ENCODE measurements at regions not wholly inside any gene's neighbourhood (a gene's known extent, or its start where the extent isn't known, plus 50 kb on each side); places are given as distances from the start of the nearest gene placed in this dataset.

- no peak overlapping the region for H3K4me3 Mint-ChIP-seq
- no peak overlapping the region for H3K27ac Mint-ChIP-seq
- no peaks in the 10 kb centered on the region for H3K4me1 Mint-ChIP-seq (ENCODE audit: low read depth)
- H3K36me3 Mint-ChIP-seq (ENCODE audit: low read depth): no peaks in the 10 kb centered on the region
- intact Hi-C loops (cut with micrococcal nuclease): no loop called here
- peaks cover 13% of the 10 kb centered on the region for H3K27me3 Mint-ChIP-seq (ENCODE audit: low read depth)
- no peak for DNase-seq
- no peaks in the 10 kb centered on the region for H3K9me3 Mint-ChIP-seq
- CTCF ChIA-PET: interaction anchor here (0.5 kb wide), 1 partner anchor 52 kb away, joined by 3 read pairs; no protein-coding TSS in a partner anchor
Observed at GRCh38 chr5:103498800-103499551, 63.6 kb downstream of the NUDT12 start.

GRCh38 chr5:103498211-103498610 lies 64.4 kb downstream of the NUDT12 start:
- Mint-ChIP-seq H3K4me1 (ENCODE audit: low read depth) (no peaks in the 10 kb centered on the region), H3K4me3 (no peak overlapping the region), H3K27me3 (ENCODE audit: low read depth) (peaks cover 15% of the 10 kb centered on the region), H3K36me3 (ENCODE audit: low read depth) (no peaks in the 10 kb centered on the region), H3K27ac (no peak overlapping the region), H3K9me3 (no peaks in the 10 kb centered on the region)
- no peak for DNase-seq
- CTCF ChIA-PET: interaction anchor here (0.5 to 0.6 kb wide), 2 partner anchors 23 to 53 kb away, joined by 3 read pairs; no protein-coding TSS in a partner anchor
- intact Hi-C loops (cut with micrococcal nuclease): no loop called here

- Mint-ChIP-seq H3K27ac (no peak overlapping the region), H3K4me1 (ENCODE audit: low read depth) (no peaks in the 10 kb centered on the region), H3K4me3 (no peak overlapping the region), H3K27me3 (ENCODE audit: low read depth) (peaks cover 16% of the 10 kb centered on the region), H3K9me3 (no peaks in the 10 kb centered on the region), H3K36me3 (ENCODE audit: low read depth) (no peaks in the 10 kb centered on the region)
- intact Hi-C loops (cut with micrococcal nuclease): no loop called here
- CTCF ChIA-PET: interaction anchor here (0.6 kb wide), 1 partner anchor 23 kb away, joined by 3 read pairs; no protein-coding TSS in a partner anchor
- no peak for DNase-seq
Observed at GRCh38 chr5:103497781-103498180, 64.8 kb downstream of the NUDT12 start.

- H3K4me1 Mint-ChIP-seq (ENCODE audit: low read depth): no peaks in the 10 kb centered on the region
- no peak overlapping the region for H3K4me3 Mint-ChIP-seq
- intact Hi-C loops (cut with micrococcal nuclease): no loop called here
- CTCF ChIA-PET: interaction anchor here (0.9 kb wide), 1 partner anchor 14 kb away, joined by 4 read pairs; no protein-coding TSS in a partner anchor
- DNase-seq: no peak
- H3K27me3 Mint-ChIP-seq (ENCODE audit: low read depth): peaks cover 10% of the 10 kb centered on the region
- H3K9me3 Mint-ChIP-seq: no peaks in the 10 kb centered on the region
- no peak overlapping the region for H3K27ac Mint-ChIP-seq
- H3K36me3 Mint-ChIP-seq (ENCODE audit: low read depth): no peaks in the 10 kb centered on the region
Observed at GRCh38 chr5:103490030-103490739, 72.4 kb downstream of the NUDT12 start.

- no peak for DNase-seq
- H3K27me3 Mint-ChIP-seq (ENCODE audit: low read depth): peaks cover 10% of the 10 kb centered on the region
- H3K4me1 Mint-ChIP-seq (ENCODE audit: low read depth): no peaks in the 10 kb centered on the region
- H3K9me3 Mint-ChIP-seq: no peaks in the 10 kb centered on the region
- CTCF ChIA-PET: interaction anchor here (0.9 kb wide), 1 partner anchor 13 kb away, joined by 4 read pairs; no protein-coding TSS in a partner anchor
- no peak overlapping the region for H3K27ac Mint-ChIP-seq
- no peak overlapping the region for H3K4me3 Mint-ChIP-seq
- intact Hi-C loops (cut with micrococcal nuclease): no loop called here
- no peaks in the 10 kb centered on the region for H3K36me3 Mint-ChIP-seq (ENCODE audit: low read depth)
Observed at GRCh38 chr5:103489307-103489706, 73.3 kb downstream of the NUDT12 start.

GRCh38 chr5:103487822-103488493 lies 74.6 kb downstream of the NUDT12 start:
- no peaks in the 10 kb centered on the region for H3K36me3 Mint-ChIP-seq (ENCODE audit: low read depth)
- H3K27ac Mint-ChIP-seq: no peak overlapping the region
- no peak for DNase-seq
- H3K9me3 Mint-ChIP-seq: no peaks in the 10 kb centered on the region
- H3K27me3 Mint-ChIP-seq (ENCODE audit: low read depth): peaks cover 5% of the 10 kb centered on the region
- CTCF ChIA-PET: no interaction called here
- no peak overlapping the region for H3K4me3 Mint-ChIP-seq
- intact Hi-C loops (cut with micrococcal nuclease): no loop called here
- no peaks in the 10 kb centered on the region for H3K4me1 Mint-ChIP-seq (ENCODE audit: low read depth)

- Mint-ChIP-seq H3K27ac (no peak overlapping the region), H3K36me3 (ENCODE audit: low read depth) (no peaks in the 10 kb centered on the region), H3K27me3 (ENCODE audit: low read depth) (peaks cover 5% of the 10 kb centered on the region), H3K9me3 (no peaks in the 10 kb centered on the region), H3K4me3 (no peak overlapping the region), H3K4me1 (ENCODE audit: low read depth) (no peaks in the 10 kb centered on the region)
- DNase-seq: no peak
- CTCF ChIA-PET: no interaction called here
- intact Hi-C loops (cut with micrococcal nuclease): no loop called here
Observed at GRCh38 chr5:103487218-103487617, 75.4 kb downstream of the NUDT12 start.

GRCh38 chr5:103486739-103487138 lies 75.8 kb downstream of the NUDT12 start:
- CTCF ChIA-PET: no interaction called here
- Mint-ChIP-seq H3K27ac (no peak overlapping the region), H3K4me3 (no peak overlapping the region), H3K36me3 (ENCODE audit: low read depth) (no peaks in the 10 kb centered on the region), H3K9me3 (no peaks in the 10 kb centered on the region), H3K27me3 (ENCODE audit: low read depth) (peaks cover 5% of the 10 kb centered on the region), H3K4me1 (ENCODE audit: low read depth) (no peaks in the 10 kb centered on the region)
- no peak for DNase-seq
- intact Hi-C loops (cut with micrococcal nuclease): no loop called here

GRCh38 chr5:103480246-103480645 lies 82.3 kb downstream of the NUDT12 start:
- Mint-ChIP-seq H3K27ac (no peak overlapping the region), H3K36me3 (ENCODE audit: low read depth) (no peaks in the 10 kb centered on the region), H3K27me3 (ENCODE audit: low read depth) (peaks cover 2% of the 10 kb centered on the region), H3K9me3 (no peaks in the 10 kb centered on the region), H3K4me1 (ENCODE audit: low read depth) (no peaks in the 10 kb centered on the region), H3K4me3 (no peak overlapping the region)
- intact Hi-C loops (cut with micrococcal nuclease): no loop called here
- CTCF ChIA-PET: no interaction called here
- no peak for DNase-seq

- CTCF ChIA-PET: no interaction called here
- no peaks in the 10 kb centered on the region for H3K36me3 Mint-ChIP-seq (ENCODE audit: low read depth)
- H3K4me3 Mint-ChIP-seq: no peak overlapping the region
- no peak overlapping the region for H3K27ac Mint-ChIP-seq
- no peaks in the 10 kb centered on the region for H3K4me1 Mint-ChIP-seq (ENCODE audit: low read depth)
- H3K27me3 Mint-ChIP-seq (ENCODE audit: low read depth): no peaks in the 10 kb centered on the region
- no peak for DNase-seq
- intact Hi-C loops (cut with micrococcal nuclease): loop anchor here (5.0 to 10.0 kb wide), 5 partner anchors 325 to 940 kb away; no protein-coding TSS in a partner anchor
- no peaks in the 10 kb centered on the region for H3K9me3 Mint-ChIP-seq
Observed at GRCh38 chr5:103477678-103478077, 84.9 kb downstream of the NUDT12 start.

- Mint-ChIP-seq H3K27me3 (ENCODE audit: low read depth) (no peaks in the 10 kb centered on the region), H3K9me3 (no peaks in the 10 kb centered on the region), H3K4me1 (ENCODE audit: low read depth) (no peaks in the 10 kb centered on the region), H3K36me3 (ENCODE audit: low read depth) (no peaks in the 10 kb centered on the region), H3K4me3 (no peak overlapping the region), H3K27ac (no peak overlapping the region)
- CTCF ChIA-PET: interaction anchor here (0.9 to 2.7 kb wide), 4 partner anchors 13 to 244 kb away, joined by 3 to 28 read pairs (median 4); no protein-coding TSS in a partner anchor
- DNase-seq: no peak
- intact Hi-C loops (cut with micrococcal nuclease): loop anchor here (5.0 to 10.0 kb wide), 5 partner anchors 325 to 940 kb away; no protein-coding TSS in a partner anchor
Observed at GRCh38 chr5:103476811-103477210, 85.8 kb downstream of the NUDT12 start.

GRCh38 chr5:103475629-103476240 lies 86.9 kb downstream of the NUDT12 start:
- Mint-ChIP-seq H3K27me3 (ENCODE audit: low read depth) (no peaks in the 10 kb centered on the region), H3K27ac (no peak overlapping the region), H3K4me1 (ENCODE audit: low read depth) (no peaks in the 10 kb centered on the region), H3K9me3 (no peaks in the 10 kb centered on the region), H3K36me3 (ENCODE audit: low read depth) (no peaks in the 10 kb centered on the region), H3K4me3 (no peak overlapping the region)
- intact Hi-C loops (cut with micrococcal nuclease): loop anchor here (1.0 to 10.0 kb wide), 6 partner anchors 243 to 938 kb away; no protein-coding TSS in a partner anchor
- DNase-seq: no peak
- CTCF ChIA-PET: interaction anchor here (0.7 to 2.7 kb wide), 12 partner anchors 12 to 939 kb away, joined by 3 to 28 read pairs (median 3); partner anchors contain the start of gene MACIR

Measured in activated naive CD4-positive, alpha-beta T cell treated with anti-CD3 and anti-CD28 coated beads for 36 hours (primary cell).